Psoas muscle (tissue), 7 donors: ENCODE measurements at regions not wholly inside any gene's neighbourhood (a gene's known extent, or its start where the extent isn't known, plus 50 kb on each side); places are given as distances from the start of the nearest gene placed in this dataset.

Source experiments
- ATAC-seq, 4 donors: fragments of 200-7000 bp; cut with Tn5 transposase; one replicate each; pipeline ENCODE4 v1.9.1; 2020; ENCODE audit warnings: moderate library complexity in 3 of 4, mild to moderate bottlenecking in 2 of 4
- DNase-seq, 2 donors: peaks; one replicate each; pipeline ENCODE4 v3.0.0-alpha.2; 2020
- H3K27ac ChIP-seq: fragments of 200-600 bp; one replicate; pipeline ENCODE4 v1.8.0; 2022
- H3K27me3 ChIP-seq, 3 donors: fragments of 200-600 bp in 1 of 3; one replicate each; pipeline versions ENCODE4 v1.6.1 to v1.8.0; 2013 to 2022; ENCODE audit warnings: low read length in 2 of 3, mild to moderate bottlenecking in 2 of 3, moderate library complexity in 1 of 3; ENCODE audit not compliant: insufficient read depth in 3 of 3
- H3K36me3 ChIP-seq, 2 donors: fragments of 200-600 bp in 1 of 2; one replicate each; pipeline versions ENCODE4 v1.6.1 to v1.8.0; 2013 to 2022; ENCODE audit warnings: low read depth in 1 of 2, mild to moderate bottlenecking in 1 of 2, moderate library complexity in 1 of 2; ENCODE audit not compliant: insufficient read depth in 1 of 2
- H3K4me1 ChIP-seq: fragments of 200-600 bp; one replicate; pipeline ENCODE4 v1.8.0; 2022
- H3K4me3 ChIP-seq: fragments of 200-600 bp; one replicate; pipeline ENCODE4 v1.8.0; 2022; ENCODE audit warnings: mild to moderate bottlenecking
- H3K9me3 ChIP-seq: fragments of 200-600 bp; one replicate; pipeline ENCODE4 v1.8.0; 2022
- CTCF ChIP-seq: fragments of 200-600 bp; IDR thresholded peaks from one replicate; pipeline ENCODE4 v1.8.0; 2022; ENCODE audit warnings: antibody characterized with exemption
- WGBS, 3 donors: extraction: QIAGEN DNeasy Blood & Tissue Kit; methylation state at CpG; one replicate each; pipeline versions ENCODE4 v1.1.6 to v1.1.7; 2013; 5-methylcytosine and 5-hydroxymethylcytosine counted together
- intact Hi-C, 2 donors: fragments of 100-400 bp; cut with DNase I; formaldehyde crosslinking; loops; one replicate each; pipeline versions ENCODE4 v1.11.0 to v1.14.2; 2022
- donor health status: healthy with polysubstance abuse.
- donor health status: DM: no; HTN: no; CAD: no; lungs with moderate emphysema.
- donor health status: Bipolar disorder and iron deficiency.
- donor health status: healthy.
- donor health status: DM: yes; HTN: yes; CAD: no.
- donor health status: DM: no; HTN: no; CAD: no.
- donor health status: DM: yes; HTN: yes; CAD: no.

GRCh38 chr1:81298266-81298665, 502.5 kb upstream of the ADGRL2 start:
- Histone ChIP-seq H3K4me3 (no peak overlapping the region), H3K36me3 (no peaks in the 10 kb centered on the region), H3K27me3 (peaks cover 0 to 3% (median 0%) of the 10 kb centered on the region in 3 donors), H3K9me3 (no peaks in the 10 kb centered on the region), H3K4me1 (no peaks in the 10 kb centered on the region), H3K27ac (no peak overlapping the region)
- TF ChIP-seq CTCF = no peak
- intact Hi-C loops = no loop called here
- WGBS, 3 donors = 87 to 95% (median 89%) methylated on average over 3 of the region's 3 CpGs
- no peak for DNase-seq
- no peak for ATAC-seq

- no peaks in the 10 kb centered on the region for H3K4me1 ChIP-seq
- no peak for TF ChIP-seq CTCF
- DNase-seq (no peak), ATAC-seq (no peak)
- H3K27ac ChIP-seq = no peak overlapping the region
- H3K27me3 ChIP-seq = peaks cover 0 to 3% (median 0%) of the 10 kb centered on the region in 3 donors
- intact Hi-C loops = no loop called here
- 25 to 30% (median 25%) methylated on average over 1 of the region's 1 CpG for WGBS, 3 donors
- H3K4me3 ChIP-seq = no peak overlapping the region
- H3K36me3 ChIP-seq = no peaks in the 10 kb centered on the region
- no peaks in the 10 kb centered on the region for H3K9me3 ChIP-seq
Observed at GRCh38 chr1:81296601-81297000, 504.1 kb upstream of the ADGRL2 start.

GRCh38 chr1:81290326-81290725, 510.4 kb upstream of the ADGRL2 start:
- Histone ChIP-seq H3K27me3 (no peaks in the 10 kb centered on the region), H3K36me3 (no peaks in the 10 kb centered on the region), H3K9me3 (no peaks in the 10 kb centered on the region), H3K4me3 (no peak overlapping the region), H3K27ac (no peak overlapping the region), H3K4me1 (no peaks in the 10 kb centered on the region)
- no peak for ATAC-seq
- TF ChIP-seq CTCF = no peak
- WGBS, 3 donors = 94% methylated on average over 6 of the region's 6 CpGs
- no peak for DNase-seq
- intact Hi-C loops = no loop called here

GRCh38 chr1:81288689-81289088, 512.0 kb upstream of the ADGRL2 start:
- ATAC-seq = no peak
- H3K27ac ChIP-seq = no peak overlapping the region
- DNase-seq = no peak
- H3K36me3 ChIP-seq = no peaks in the 10 kb centered on the region
- no peaks in the 10 kb centered on the region for H3K4me1 ChIP-seq
- intact Hi-C loops = no loop called here
- no peak for TF ChIP-seq CTCF
- no peak overlapping the region for H3K4me3 ChIP-seq
- WGBS, 3 donors = 71 to 85% (median 79%) methylated on average over 2 of the region's 2 CpGs
- no peaks in the 10 kb centered on the region for H3K9me3 ChIP-seq
- H3K27me3 ChIP-seq = no peaks in the 10 kb centered on the region

- DNase-seq (no peak), ATAC-seq (no peak)
- WGBS, 3 donors = 18 to 42% (median 29%) methylated on average over 2 of the region's 2 CpGs
- H3K9me3 ChIP-seq = no peaks in the 10 kb centered on the region
- no peaks in the 10 kb centered on the region for H3K36me3 ChIP-seq
- no peak for TF ChIP-seq CTCF
- no peaks in the 10 kb centered on the region for H3K4me1 ChIP-seq
- H3K4me3 ChIP-seq = no peak overlapping the region
- no peaks in the 10 kb centered on the region for H3K27me3 ChIP-seq
- intact Hi-C loops = no loop called here
- H3K27ac ChIP-seq = no peak overlapping the region
Observed at GRCh38 chr1:81287411-81288080, 513.2 kb upstream of the ADGRL2 start.
